ENCODE measurements at regions not wholly inside any gene's neighbourhood (a gene's known extent, or its start where the extent isn't known, plus 50 kb on each side); places are given as distances from the start of the nearest gene placed in this dataset.

DNA sequence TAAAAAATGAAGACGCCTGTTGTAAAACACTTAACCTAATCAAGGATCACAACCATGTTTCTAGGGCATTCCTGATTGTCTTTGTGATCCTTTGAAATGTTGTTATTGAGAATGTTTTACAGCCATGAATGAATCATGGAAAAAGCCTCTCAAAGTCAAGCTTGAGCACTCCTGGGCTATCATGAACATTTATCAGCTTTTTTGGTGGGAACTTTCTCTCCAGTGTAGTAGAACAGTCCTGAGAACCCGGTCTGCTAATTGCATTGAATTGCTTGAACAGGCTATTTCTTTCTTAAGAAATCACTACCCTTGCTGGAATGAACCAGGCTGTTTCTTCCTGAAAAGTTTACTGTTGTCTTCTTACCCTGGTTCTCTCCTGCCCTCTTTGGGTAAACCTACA is 516.5 kb downstream of the FGF9 start:
- TF ChIP-seq CTCF (IDR thresholded peaks at IDR 0.05 in 4 of 5, conservative IDR thresholded peaks at IDR 0.05 in 1 of 5) = no peak
- no peak for TF ChIP-seq POLR2A (IDR thresholded peaks at IDR 0.05)

All from gastrocnemius medialis (tissue), 4 donors.